GM12878 (cell line): ENCODE measurements at regions not wholly inside any gene's neighbourhood (a gene's known extent, or its start where the extent isn't known, plus 50 kb on each side); places are given as distances from the start of the nearest gene placed in this dataset.

Experiments
- ATAC-seq: fragments of 200-7000 bp; cut with Tn5 transposase; 3 replicates; pipeline ENCODE4 v1.9.1; 2020; ENCODE audit warnings: mild to moderate bottlenecking, moderate library complexity
- BruUV-seq: library from RNA; stranded (reverse); fragments of 400-500 nt; replicated peaks from 2 replicates; lab custom pipeline; 2021; lab: Mats Ljungman, UMichigan
- CTCF ChIA-PET: fragments of 300-600 bp; sonication (Branson Sonifier 250); formaldehyde crosslinking; extraction: SDS; loops from one replicate; lab custom pipeline; 2021; ENCODE audit warnings: inconsistent platforms; lab: Yijun Ruan, JAX
- POLR2A ChIA-PET: fragments of 350-600 bp; formaldehyde crosslinking; extraction: SDS; loops from one replicate; lab custom pipeline; 2021; ENCODE audit warnings: inconsistent platforms; lab: Charles Lee
- RAD21 ChIA-PET: fragments of 300-600 bp; sonication (Branson Sonifier 250); formaldehyde crosslinking; loops from one replicate; lab custom pipeline; 2023; ENCODE audit warnings: antibody characterized with exemption; ENCODE audit not compliant: unreplicated experiment; lab: Charles Lee
- SMC1A ChIA-PET: fragments of 300-600 bp; sonication (Branson Sonifier 250); formaldehyde crosslinking; loops from one replicate; lab custom pipeline; 2023; ENCODE audit not compliant: unreplicated experiment, uncharacterized antibody; lab: Charles Lee
- DNase-seq: peaks from one replicate; pipeline ENCODE4 v3.0.0-alpha.2; 2011; ENCODE audit warnings: low read depth, low spot score
- FAIRE-seq: peaks from 3 replicates; lab custom pipeline; 2011; peaks lifted over from hg19 to GRCh38; lab: Jason Lieb, UNC
- H2AFZ ChIP-seq: 2 replicates; pipeline ENCODE4 v1.6.0; 2011; ENCODE audit warnings: low read depth, low read length, control low read depth; ENCODE audit not compliant: control insufficient read depth
- H3K27ac ChIP-seq: 2 replicates; pipeline ENCODE4 v1.5.1; 2011; ENCODE audit warnings: control low read depth; ENCODE audit not compliant: control insufficient read depth, insufficient read depth
- H3K27me3 ChIP-seq, 2 experiments: replicated peaks in 1 of 2; 2 replicates each; pipeline versions ENCODE4 v1.6.0 to v1.6.1; 2011; ENCODE audit warnings: low read length in 1 of 2; ENCODE audit not compliant: control insufficient read depth in 2 of 2, insufficient read depth in 2 of 2
- H3K36me3 ChIP-seq, 2 experiments: 2 replicates each; pipeline ENCODE4 v1.5.1; 2011; ENCODE audit warnings: low read length in 1 of 2; ENCODE audit not compliant: control insufficient read depth in 2 of 2, insufficient read depth in 2 of 2
- H3K4me1 ChIP-seq: 2 replicates; pipeline ENCODE4 v1.6.1; 2011; ENCODE audit warnings: mild to moderate bottlenecking, low read length, moderate library complexity, mixed read lengths; ENCODE audit not compliant: control insufficient read depth, insufficient read depth
- H3K4me2 ChIP-seq: 2 replicates; pipeline ENCODE4 v1.6.0; 2011; ENCODE audit warnings: control low read depth; ENCODE audit not compliant: control insufficient read depth, insufficient read depth
- H3K4me3 ChIP-seq: fragments of 200-600 bp; sonication (generic); 2 replicates; pipeline ENCODE4 v1.5.1; 2016
- H3K79me2 ChIP-seq: 2 replicates; pipeline ENCODE4 v1.6.0; 2011; ENCODE audit warnings: low read length; ENCODE audit not compliant: control insufficient read depth, insufficient read depth
- H3K9ac ChIP-seq: 2 replicates; pipeline ENCODE4 v1.8.0; 2011; ENCODE audit warnings: low read length, control low read depth, mixed read lengths; ENCODE audit not compliant: control insufficient read depth, insufficient read depth
- H3K9me3 ChIP-seq: replicated peaks from 3 replicates; pipeline ENCODE4 v1.5.1; 2011; ENCODE audit warnings: mild to moderate bottlenecking, low read length; ENCODE audit not compliant: control insufficient read depth, insufficient read depth
- H4K20me1 ChIP-seq: 2 replicates; pipeline ENCODE4 v1.6.0; 2011; ENCODE audit not compliant: control insufficient read depth, insufficient read depth
- ASH2L ChIP-seq: fragments of 300-600, 200-600 bp; sonication (generic); IDR thresholded peaks from 2 replicates; pipeline ENCODE4 v1.6.1; 2017; ENCODE audit warnings: low read depth, mild to moderate bottlenecking, borderline replicate concordance
- EGR1 ChIP-seq, 2 experiments: IDR thresholded peaks; 1 replicate in 1 of 2; 2 replicates in 1 of 2; pipeline ENCODE4 v1.6.1; 2011 to 2012; ENCODE audit warnings: low read depth in 2 of 2, low read length in 2 of 2, borderline replicate concordance in 1 of 2, mild to moderate bottlenecking in 1 of 2, moderate library complexity in 1 of 2
- HDAC2 ChIP-seq: fragments of 200-600 bp; sonication (generic); IDR thresholded peaks from 2 replicates; pipeline ENCODE4 v1.6.1; 2017
- HDGF ChIP-seq: fragments of 450-650 bp; IDR thresholded peaks from 2 replicates; pipeline ENCODE4 v1.6.1; 2016; ENCODE audit warnings: antibody characterized with exemption
- KDM1A ChIP-seq: fragments of 200-600 bp; sonication (generic); IDR thresholded peaks from 2 replicates; pipeline ENCODE4 v1.6.1; 2016; ENCODE audit warnings: borderline replicate concordance
- NBN ChIP-seq: fragments of 450-650 bp; IDR thresholded peaks from 2 replicates; pipeline ENCODE4 v1.6.1; 2016
- NR2C2 ChIP-seq: IDR thresholded peaks from 2 replicates; pipeline ENCODE4 v1.6.1; 2011; ENCODE audit warnings: borderline replicate concordance, low read depth; ENCODE audit not compliant: control insufficient read depth, insufficient read length
- RBBP5 ChIP-seq: fragments of 200-600 bp; sonication (generic); conservative IDR thresholded peaks from 2 replicates; pipeline ENCODE4 v1.6.1; 2016
- SIX5 ChIP-seq: IDR thresholded peaks from 2 replicates; pipeline ENCODE4 v1.6.1; 2011; ENCODE audit warnings: mild to moderate bottlenecking, low read depth, low read length, moderate library complexity; ENCODE audit not compliant: severe bottlenecking
- TCF3 ChIP-seq: IDR thresholded peaks from 2 replicates; pipeline ENCODE4 v1.6.1; 2012; ENCODE audit warnings: low read depth, mild to moderate bottlenecking, low read length, borderline replicate concordance; ENCODE audit not compliant: insufficient read depth
- WGBS: methylation state at CpG from one replicate; pipeline ENCODE4 v1.1.6; 2016; ENCODE audit warnings: low lambda C conversion rate; ENCODE audit not compliant: insufficient replicate concordance, insufficient coverage; ENCODE audit errors: missing lambda C conversion rate; 5-methylcytosine and 5-hydroxymethylcytosine counted together
- in situ Hi-C: fragments of 300-500 bp; cut with MboI; formaldehyde crosslinking; loops from 9 replicates; pipeline ENCODE4 v1.14.3; 2018; ENCODE audit warnings: mixed read lengths
- intact Hi-C: fragments of 100-400 bp; cut with micrococcal nuclease; formaldehyde crosslinking; loops from one replicate; pipeline ENCODE4 v1.14.2; 2022; ENCODE audit not compliant: unreplicated experiment
- TF ChIP-seq, protein P1 (sequence below): fragments of 150-350 bp; IDR thresholded peaks from 2 replicates; pipeline ENCODE4 v1.6.1; 2014; ENCODE audit warnings: mild to moderate bottlenecking, low read depth, low read length
- TF ChIP-seq, protein P2 (sequence below): IDR thresholded peaks from 2 replicates; pipeline ENCODE4 v1.6.1; 2012; ENCODE audit warnings: low read depth, low read length, improper control_type of control experiment
- TF ChIP-seq, protein P3 (sequence below): fragments of 450-650 bp; IDR thresholded peaks from 2 replicates; pipeline ENCODE4 v1.6.1; 2016; ENCODE audit warnings: mild to moderate bottlenecking
- TF ChIP-seq, protein P4 (sequence below): fragments of 450-650 bp; formaldehyde crosslinking; IDR thresholded peaks from 2 replicates; pipeline ENCODE4 v1.5.0; 2022; ENCODE audit warnings: mild to moderate bottlenecking, missing genetic modification characterization

DNA sequence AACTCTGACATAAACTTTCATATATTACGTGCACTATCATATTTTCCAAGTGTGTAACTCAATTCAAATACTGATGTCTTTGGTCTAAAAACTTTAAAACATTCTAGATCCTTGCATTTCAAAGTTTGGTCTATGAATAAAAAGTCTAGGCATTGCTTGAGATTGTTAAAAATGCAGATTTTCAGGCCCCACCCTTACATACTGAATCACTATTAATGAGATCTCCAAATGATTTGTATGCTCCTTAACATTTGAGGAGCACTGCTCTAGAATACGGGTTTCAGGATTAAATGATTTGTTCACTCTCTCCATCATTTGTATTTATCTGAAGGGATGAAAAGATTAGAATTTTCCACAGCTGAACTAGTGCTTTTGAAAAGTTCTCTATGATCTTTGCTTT, 202.9 kb downstream of the KBTBD8 start (continued):
- TF ChIP-seq, protein P1, sequence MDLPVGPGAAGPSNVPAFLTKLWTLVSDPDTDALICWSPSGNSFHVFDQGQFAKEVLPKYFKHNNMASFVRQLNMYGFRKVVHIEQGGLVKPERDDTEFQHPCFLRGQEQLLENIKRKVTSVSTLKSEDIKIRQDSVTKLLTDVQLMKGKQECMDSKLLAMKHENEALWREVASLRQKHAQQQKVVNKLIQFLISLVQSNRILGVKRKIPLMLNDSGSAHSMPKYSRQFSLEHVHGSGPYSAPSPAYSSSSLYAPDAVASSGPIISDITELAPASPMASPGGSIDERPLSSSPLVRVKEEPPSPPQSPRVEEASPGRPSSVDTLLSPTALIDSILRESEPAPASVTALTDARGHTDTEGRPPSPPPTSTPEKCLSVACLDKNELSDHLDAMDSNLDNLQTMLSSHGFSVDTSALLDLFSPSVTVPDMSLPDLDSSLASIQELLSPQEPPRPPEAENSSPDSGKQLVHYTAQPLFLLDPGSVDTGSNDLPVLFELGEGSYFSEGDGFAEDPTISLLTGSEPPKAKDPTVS = no peak
- TF ChIP-seq KDM1A (no peak), HDAC2 (no peak), RBBP5 (no peak)
- TF ChIP-seq, protein P2, sequence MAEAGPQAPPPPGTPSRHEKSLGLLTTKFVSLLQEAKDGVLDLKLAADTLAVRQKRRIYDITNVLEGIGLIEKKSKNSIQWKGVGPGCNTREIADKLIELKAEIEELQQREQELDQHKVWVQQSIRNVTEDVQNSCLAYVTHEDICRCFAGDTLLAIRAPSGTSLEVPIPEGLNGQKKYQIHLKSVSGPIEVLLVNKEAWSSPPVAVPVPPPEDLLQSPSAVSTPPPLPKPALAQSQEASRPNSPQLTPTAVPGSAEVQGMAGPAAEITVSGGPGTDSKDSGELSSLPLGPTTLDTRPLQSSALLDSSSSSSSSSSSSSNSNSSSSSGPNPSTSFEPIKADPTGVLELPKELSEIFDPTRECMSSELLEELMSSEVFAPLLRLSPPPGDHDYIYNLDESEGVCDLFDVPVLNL = no peak

DNA sequence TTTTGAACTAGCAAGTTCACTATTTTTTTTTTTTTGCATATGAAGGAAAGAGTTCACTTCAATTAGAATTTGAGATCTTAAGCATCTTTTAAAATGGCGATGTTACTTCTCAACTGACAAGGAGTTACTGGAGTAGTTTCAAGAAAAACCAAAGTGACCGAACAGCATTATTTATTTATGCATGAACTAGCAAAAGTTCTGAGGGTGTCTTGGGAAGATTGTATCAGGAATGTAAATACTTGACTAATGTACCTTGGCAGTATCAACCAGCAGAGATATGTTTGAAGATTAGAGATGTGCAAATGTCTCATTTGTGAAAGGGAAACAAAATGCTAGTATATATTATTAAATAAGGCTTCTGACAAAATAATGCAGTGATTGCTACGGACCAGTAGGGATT, 203.9 kb downstream of the KBTBD8 start:
- no peaks in the 10 kb centered on the region for H3K27me3 ChIP-seq
- 38% methylated on average over 3 of the region's 3 CpGs for WGBS
- H3K9me3 ChIP-seq = no peaks in the 10 kb centered on the region
- H4K20me1 ChIP-seq = no peaks in the 10 kb centered on the region
- H2AFZ ChIP-seq = no peak overlapping the region
- no peaks in the 10 kb centered on the region for H3K79me2 ChIP-seq
- CTCF ChIA-PET = no interaction called here
- no peak for ATAC-seq
- H3K27ac ChIP-seq = no peak overlapping the region
- POLR2A ChIA-PET = no interaction called here
- SMC1A ChIA-PET = no interaction called here
- no peak for FAIRE-seq
- no TSS peak for BruUV-seq
- H3K4me1 ChIP-seq = no peaks in the 10 kb centered on the region
- intact Hi-C loops (no loop called here), in situ Hi-C loops (no loop called here)
- H3K4me3 ChIP-seq = no peak overlapping the region
- no peak overlapping the region for H3K9ac ChIP-seq
- DNase-seq = no peak
- RAD21 ChIA-PET = no interaction called here
- H3K4me2 ChIP-seq = no peak overlapping the region
- no peaks in the 10 kb centered on the region for H3K36me3 ChIP-seq
- TF ChIP-seq ASH2L (no peak), NR2C2 (no peak), NBN (no peak), TCF3 (no peak), EGR1 (IDR thresholded peaks at IDR 0.05; ENCODE audit: borderline replicate concordance in 1 of 2, low read depth in 2 of 2, low read length in 2 of 2) (no peak), HDGF (no peak), SIX5 (no peak)
- TF ChIP-seq, protein P3, sequence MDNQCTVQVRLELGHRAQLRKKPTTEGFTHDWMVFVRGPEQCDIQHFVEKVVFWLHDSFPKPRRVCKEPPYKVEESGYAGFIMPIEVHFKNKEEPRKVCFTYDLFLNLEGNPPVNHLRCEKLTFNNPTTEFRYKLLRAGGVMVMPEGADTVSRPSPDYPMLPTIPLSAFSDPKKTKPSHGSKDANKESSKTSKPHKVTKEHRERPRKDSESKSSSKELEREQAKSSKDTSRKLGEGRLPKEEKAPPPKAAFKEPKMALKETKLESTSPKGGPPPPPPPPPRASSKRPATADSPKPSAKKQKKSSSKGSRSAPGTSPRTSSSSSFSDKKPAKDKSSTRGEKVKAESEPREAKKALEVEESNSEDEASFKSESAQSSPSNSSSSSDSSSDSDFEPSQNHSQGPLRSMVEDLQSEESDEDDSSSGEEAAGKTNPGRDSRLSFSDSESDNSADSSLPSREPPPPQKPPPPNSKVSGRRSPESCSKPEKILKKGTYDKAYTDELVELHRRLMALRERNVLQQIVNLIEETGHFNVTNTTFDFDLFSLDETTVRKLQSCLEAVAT = no peak
- TF ChIP-seq, protein P4, sequence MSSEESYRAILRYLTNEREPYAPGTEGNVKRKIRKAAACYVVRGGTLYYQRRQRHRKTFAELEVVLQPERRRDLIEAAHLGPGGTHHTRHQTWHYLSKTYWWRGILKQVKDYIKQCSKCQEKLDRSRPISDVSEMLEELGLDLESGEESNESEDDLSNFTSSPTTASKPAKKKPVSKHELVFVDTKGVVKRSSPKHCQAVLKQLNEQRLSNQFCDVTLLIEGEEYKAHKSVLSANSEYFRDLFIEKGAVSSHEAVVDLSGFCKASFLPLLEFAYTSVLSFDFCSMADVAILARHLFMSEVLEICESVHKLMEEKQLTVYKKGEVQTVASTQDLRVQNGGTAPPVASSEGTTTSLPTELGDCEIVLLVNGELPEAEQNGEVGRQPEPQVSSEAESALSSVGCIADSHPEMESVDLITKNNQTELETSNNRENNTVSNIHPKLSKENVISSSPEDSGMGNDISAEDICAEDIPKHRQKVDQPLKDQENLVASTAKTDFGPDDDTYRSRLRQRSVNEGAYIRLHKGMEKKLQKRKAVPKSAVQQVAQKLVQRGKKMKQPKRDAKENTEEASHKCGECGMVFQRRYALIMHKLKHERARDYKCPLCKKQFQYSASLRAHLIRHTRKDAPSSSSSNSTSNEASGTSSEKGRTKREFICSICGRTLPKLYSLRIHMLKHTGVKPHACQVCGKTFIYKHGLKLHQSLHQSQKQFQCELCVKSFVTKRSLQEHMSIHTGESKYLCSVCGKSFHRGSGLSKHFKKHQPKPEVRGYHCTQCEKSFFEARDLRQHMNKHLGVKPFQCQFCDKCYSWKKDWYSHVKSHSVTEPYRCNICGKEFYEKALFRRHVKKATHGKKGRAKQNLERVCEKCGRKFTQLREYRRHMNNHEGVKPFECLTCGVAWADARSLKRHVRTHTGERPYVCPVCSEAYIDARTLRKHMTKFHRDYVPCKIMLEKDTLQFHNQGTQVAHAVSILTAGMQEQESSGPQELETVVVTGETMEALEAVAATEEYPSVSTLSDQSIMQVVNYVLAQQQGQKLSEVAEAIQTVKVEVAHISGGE = no peak
